ENCODE measurements at regions not wholly inside any gene's neighbourhood (a gene's known extent, or its start where the extent isn't known, plus 50 kb on each side); places are given as distances from the start of the nearest gene placed in this dataset.
"Not testable (repeated sequence)": the region's sequence is repeated elsewhere in the genome, so short reads cannot be mapped to it uniquely, and the experiment has no call there.

DNA sequence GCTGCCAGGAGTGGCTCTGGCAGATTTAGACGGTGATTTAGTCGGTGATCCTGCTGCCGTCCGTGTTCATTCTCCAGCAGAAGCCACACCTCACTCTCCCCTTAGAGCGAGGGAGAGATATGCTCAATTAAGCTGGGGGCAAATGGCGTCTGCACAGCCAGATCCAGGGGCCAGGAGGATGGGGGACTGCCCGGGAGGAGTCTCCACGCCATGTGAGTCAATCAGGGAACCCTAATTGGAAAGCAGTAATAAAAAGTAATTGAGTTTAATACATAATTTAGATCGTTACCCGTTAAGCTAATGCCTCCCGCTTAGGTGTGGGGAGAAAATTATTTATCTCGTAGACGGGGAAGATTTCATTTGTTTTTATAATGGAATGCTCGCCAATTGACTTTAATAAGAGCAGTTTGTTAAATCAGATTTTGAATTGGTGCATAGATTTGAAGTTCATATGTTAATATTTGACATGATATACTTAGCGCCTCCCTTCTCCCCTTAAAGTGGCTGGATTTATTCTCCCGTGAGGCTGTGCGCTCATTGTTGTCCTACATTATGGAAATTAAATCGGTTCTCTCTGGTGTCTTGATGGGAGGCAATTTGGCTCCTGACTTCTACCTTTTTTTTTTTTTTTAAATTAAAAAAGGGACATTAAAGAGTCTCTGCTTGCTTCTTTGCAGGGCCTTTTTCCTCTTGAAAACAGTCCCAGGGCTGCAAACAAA, 104.9 kb upstream of the C14orf180 start:
- no peak for DNase-seq (ENCODE audit: low read depth in 1 of 2, low spot score in 1 of 2)

DNA sequence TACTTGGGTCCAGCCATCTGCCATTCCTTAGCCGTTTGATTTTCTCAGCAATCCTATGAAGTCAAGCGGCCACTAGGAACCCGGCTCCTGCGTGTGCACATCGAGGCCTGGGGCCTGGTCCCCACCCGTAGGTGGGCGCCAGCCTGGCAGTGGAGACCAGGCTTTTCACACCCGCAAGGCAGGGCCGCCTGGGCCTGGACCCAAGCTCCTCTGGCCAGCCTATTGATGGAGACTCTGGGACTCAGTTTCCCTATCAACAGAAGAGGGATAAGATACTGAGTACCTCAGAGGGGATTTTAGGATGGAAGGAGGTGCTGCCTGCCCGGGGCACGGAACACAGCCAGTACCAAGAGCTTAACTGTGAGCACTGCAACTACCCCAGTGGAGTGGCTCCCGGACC, 104.3 kb upstream of the C14orf180 start:
- no peak for DNase-seq (ENCODE audit: low read depth in 1 of 2, low spot score in 1 of 2)

DNA sequence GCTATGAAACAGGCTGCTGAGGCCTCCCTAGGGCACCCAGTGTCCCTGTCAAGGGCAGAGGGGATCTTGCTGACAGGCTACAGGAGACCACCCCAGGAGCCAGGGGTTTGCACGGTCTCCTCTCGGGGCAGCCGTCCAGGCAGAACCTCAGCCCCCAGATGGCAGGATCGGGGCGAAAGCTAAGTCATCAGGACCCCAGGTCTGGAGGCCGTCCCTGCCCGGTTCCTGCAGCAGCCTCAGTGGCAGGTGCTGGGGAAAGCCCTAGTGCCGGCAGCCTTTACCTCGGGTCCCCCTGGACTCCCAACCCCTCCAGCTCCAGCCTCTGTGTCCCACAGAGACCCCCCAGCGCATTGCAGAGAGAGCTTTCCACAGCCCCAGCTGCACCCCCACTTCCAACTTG, 103.8 kb upstream of the C14orf180 start:
- DNase-seq (ENCODE audit: low read depth in 1 of 2, low spot score in 1 of 2) = no peak

DNA sequence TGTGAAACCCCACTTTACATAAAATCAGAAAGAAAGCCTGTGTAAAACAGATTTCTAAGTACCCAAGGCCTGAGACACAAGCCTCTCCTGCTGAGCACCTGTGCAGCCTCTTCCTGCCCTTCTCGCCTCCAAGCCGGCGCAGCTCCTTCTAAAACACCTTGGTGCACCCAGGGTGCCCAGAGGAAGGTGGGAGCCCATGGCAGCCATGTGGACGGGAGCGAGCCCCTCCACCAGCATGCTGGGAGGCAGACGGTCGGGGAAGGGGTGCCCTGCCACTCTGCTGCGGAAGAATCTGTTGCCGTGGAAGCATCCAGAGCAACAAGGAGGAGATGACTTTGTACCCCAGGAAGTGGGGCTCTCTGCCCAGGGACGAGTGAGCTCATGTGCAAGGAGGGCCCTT, 103.1 kb upstream of the C14orf180 start:
- DNase-seq (ENCODE audit: low read depth in 1 of 2, low spot score in 1 of 2) = no peak

DNA sequence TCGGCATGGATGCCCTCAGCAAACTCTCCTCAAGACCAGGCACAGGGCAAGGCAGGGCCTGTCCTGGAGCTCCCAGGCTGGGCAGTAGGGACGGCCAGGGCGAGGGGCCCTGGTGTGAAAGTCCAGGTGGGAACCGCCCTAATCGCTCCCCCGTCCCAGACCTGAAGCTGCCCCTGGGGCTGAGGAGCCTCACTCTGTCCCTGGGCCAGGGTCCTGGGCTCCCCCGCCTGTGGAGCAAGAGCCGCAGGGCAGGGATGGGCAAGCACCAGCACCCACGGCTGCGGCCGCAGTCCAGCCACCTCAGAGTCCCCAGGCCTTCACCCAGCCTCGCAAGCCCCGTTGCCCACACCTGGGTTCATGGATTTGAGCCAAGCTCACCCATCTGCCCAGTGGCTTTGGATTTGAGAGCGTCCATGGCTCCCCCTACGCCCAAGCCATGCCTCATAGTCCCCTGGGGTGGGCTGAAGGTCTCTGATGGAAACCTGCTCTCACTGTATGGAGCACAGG, 102.4 kb upstream of the C14orf180 start:
- no peak for DNase-seq (ENCODE audit: low read depth in 1 of 2, low spot score in 1 of 2)

DNA sequence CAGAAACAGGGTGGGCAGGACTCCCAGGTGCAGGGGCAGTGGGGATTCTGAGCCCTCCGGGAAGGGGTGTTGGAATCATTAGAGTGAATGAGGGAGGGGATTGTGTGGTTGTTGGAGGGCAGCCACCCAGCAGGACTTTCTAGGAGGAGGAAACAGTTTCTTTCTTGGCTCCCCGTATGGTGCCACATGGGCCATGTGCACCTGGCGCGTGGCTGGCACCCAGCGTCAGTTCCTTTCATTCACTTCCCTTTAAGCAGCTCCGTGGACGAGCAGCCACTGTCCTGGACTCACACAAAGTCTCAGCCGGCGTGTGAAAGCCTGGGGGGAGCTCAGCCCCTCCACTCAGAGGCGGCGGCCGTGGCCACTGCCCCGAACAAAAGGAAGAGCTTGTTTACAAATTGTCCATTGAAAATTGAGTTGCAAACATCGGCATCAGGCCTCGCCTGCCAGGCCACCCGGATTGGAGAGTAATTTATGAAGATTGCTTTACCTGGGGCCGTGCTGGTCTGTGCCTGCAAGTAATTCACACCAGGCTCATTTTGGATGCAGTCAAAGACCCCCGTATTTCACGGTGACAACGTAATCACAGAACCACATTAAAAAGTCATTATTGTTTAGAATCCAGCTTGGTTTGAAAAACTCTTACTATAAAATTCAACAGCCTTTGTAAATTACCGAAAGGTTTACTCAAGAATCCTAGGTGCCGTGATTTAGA, 101.7 kb upstream of the C14orf180 start:
- no peak for DNase-seq (ENCODE audit: low read depth in 1 of 2, low spot score in 1 of 2)

DNA sequence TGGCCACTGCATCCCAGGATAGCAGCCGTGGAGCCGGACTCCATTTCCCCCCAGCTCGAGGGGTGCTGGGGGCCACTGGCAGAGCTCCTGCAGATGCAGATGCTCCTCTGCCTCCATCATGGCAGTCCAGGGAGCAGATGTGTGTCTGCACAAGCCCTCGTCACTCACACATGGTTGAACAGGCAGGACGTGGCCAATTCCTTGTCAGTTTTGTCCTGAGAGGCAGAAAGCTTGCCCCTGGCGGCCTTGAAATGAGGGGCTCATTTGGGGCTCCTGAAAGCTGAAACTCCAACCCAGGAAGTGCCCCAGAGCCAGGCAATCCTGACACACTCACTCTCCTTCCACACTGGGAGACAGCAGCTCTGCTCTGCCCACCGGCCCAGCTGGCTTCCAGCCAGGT, 100.9 kb upstream of the C14orf180 start:
- no peak for DNase-seq (ENCODE audit: low read depth in 1 of 2, low spot score in 1 of 2)

DNA sequence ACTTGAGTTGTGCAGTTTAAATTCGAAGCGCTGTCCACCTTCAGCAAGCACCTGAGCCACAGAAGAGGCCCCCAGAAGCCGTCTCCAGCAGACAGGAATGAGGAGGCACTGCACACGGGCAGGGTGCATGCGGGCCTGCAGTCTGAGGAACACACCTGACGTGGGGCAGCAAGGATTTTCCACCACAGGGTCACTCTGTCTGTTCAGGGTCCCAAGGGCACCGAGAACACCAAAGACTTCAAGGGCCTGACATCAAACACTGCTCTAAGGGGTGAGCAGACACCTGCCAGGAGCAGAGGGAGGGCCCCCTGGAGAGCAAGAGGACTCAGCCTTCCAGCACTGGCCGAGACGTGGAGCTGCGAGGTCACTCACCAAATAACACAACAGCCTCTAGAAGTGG, 99.7 kb upstream of the C14orf180 start:
- no peak for DNase-seq (ENCODE audit: low read depth in 1 of 2, low spot score in 1 of 2)

DNA sequence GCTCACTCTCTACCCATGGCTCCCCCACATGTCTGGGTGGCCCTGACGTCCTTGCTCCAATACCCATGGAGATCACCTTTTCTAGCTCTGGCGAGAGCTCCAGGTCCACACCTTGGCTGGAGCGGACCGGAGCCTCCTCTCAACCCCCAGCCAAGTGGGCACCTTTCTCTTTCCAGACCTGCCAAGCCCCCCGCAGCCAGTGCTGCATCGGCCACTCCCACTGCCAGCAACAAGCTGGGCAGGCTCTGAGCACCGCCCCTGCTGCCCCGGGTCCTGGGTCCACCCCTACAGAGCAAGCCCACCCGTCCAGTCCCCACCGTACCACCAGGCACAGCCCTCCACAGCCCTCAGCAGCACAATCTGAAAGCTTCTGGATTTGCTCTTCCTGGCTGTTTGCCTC, 98.2 kb upstream of the C14orf180 start:
- no peak for DNase-seq (ENCODE audit: low read depth in 1 of 2, low spot score in 1 of 2)

DNA sequence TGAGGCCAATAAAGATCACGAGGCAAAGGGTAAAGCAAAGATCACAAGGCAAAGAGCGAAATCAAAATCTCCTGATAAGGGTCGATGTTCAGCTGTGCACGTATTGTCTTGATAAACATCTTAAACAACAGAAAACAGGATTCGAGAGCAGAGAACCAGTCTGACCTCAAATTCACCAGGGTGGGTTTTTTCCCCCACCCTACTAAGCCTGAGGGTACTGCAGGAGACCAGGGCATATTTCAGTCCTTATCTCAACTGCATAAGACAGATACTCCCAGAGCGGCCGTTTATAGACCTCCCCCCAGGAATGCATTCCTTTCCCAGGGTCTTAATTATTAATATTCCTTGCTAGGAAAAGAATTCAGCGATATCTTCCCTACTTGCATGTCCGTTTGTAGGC, 97.5 kb upstream of the C14orf180 start:
- DNase-seq (ENCODE audit: low read depth in 1 of 2, low spot score in 1 of 2) = not testable (repeated sequence)

DNA sequence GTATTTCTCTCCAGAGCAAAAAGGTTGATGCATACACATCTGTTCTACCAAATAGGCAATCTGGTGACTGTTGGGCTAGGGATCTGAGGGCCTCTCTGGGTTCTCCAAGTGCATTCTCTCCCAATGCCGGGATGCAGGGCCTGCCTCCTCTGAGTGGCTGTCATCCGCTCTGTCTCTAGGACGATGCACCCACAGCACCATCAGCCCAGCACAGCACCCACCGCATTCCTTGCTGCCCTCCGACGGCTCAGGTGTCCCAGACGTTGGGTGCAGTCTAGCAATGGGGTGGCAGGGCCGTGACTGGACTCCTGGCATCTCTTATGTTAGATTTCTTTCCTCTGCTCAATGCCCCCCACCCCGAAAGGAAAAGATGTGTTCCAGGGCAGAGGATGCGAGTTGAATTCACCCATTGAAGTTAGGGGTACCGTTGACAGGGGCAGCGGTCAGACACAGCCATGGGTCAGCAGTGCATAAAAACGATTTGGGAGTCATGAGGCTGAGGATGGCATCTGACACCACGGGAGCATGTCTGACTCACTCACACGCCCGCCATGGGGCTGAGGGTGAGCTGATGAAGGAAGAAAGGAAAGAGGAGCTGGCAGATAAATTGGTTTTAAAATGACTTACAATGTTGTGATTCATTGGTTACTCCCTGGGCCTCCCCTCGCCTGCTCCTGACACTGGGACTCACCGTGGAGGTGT, 93.2 kb upstream of the C14orf180 start:
- no peak for DNase-seq (ENCODE audit: low read depth in 1 of 2, low spot score in 1 of 2)

DNA sequence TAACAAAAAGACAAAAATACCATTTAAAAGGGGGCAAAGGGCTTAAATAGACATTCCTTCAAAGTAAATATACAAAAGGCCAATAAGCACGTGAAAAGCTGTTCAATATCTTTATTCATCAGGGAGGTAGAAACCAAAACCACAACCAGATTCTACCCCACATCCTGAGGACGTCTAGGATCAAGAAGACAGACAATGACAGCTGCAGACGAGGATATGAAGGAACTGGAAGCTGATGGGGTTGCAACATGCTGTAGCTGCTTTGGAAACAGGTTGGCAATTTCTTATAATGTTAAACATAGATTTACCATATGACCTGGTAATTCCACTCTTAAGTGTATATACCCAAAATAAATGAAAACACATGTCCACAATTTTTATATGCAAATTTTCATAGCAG, 85.1 kb upstream of the C14orf180 start:
- DNase-seq (ENCODE audit: low read depth in 1 of 2, low spot score in 1 of 2) = no peak

DNA sequence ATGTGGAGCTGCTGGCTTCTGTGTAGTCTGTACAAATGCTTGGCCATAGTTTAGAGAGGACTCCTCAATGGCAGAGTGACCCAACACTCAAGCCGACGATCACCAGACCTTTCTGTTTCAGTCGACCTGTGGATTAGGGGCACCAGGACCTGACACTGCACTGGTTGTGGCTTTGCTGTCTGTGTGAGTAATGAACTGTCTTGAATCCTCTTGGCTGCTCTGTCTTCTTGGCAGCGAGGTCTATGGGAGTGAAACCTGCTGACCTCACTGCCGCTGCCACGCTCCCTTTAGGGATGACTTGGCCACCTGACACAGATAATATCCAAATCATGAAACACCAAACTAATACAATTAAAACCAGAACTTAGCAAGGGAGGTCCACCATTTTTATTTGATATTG, 83.5 kb upstream of the C14orf180 start:
- DNase-seq (ENCODE audit: low read depth in 1 of 2, low spot score in 1 of 2) = no peak

DNA sequence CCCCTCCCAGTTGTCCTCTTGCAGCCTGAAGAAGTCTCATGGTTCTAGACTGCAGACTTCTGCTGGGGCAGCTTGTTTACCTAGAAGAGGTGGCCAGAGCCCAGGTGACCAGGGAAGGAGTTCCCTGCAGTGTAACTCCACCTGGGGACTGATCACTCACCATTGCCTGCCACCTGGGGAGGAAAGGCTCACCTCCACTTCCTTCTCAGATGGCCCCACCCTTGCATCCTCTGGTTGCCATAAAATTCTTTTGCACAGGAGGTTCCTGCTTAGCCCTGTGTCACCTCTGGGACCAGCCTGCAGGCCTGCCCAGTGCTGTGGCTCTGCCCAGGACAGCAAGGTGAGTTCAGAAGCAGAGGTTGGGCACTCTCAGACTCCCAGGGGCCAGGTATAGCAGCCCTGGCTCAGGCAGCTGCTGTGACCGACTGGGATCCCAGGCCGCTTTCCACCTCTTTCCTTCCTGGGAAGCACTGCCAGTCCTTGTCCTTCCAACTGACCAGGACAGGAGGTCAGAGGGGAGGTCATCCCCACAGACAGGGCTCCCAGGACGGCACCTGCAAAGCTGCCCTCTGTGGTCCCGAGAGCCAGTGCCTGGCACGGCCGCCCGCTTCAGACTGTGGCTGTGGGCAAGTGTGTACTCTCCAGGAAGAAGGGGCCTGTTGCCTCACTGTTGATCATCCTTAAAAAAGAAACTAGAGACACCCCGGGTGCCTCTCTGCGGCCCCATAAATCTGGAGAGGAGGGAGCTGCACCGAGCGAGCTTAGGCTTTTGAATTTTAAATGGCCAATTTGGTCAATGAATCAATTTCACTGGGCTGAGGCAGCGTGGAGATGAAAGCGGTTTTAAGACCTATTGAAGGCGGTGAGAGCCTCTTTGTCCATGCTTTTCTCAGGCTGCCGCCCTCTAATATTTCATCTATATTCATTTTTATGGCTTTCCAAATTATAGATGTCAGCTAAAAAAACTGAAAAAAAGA, 79.5 kb upstream of the C14orf180 start:
- DNase-seq (ENCODE audit: low read depth in 1 of 2, low spot score in 1 of 2) = no peak

DNA sequence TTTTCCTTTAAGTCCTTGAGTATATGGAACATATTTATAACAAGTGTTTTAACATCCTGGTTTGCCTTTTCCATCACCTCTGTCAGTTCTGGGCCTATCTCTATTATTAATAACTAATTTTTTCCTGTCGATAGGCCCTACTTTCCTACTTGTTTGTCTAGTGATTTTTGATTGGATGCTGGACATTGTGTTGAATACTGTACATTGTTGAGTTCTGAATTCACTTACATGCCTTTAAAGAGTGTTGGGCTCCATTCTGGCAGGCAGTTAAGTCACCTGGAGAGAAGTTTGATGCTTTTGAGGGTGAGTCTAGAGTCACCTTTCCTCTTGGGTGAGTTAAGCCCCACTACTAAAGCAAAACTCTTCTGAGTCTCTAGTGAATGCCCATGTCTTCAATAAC, 77.5 kb upstream of the C14orf180 start:
- no peak for DNase-seq (ENCODE audit: low read depth in 1 of 2, low spot score in 1 of 2)

DNA sequence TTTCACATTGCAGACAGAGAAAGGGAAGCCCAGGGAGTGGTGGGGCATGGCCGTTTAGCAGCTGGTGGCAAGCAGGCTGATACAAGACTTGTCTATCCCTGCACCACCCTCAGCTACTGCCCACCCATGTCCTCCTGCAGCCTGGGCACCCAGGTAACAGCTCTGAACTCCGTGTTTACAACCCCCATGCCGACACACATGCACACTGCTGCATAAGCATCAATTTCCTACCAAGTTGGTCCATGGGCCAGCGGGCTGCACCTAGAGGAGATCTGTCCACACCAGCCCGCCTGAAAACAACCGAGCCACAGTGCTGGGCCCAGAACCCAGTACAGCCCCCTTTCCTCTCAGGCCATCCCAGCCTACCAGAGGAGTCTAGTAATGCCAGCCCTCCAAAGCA, 75.9 kb upstream of the C14orf180 start:
- no peak for DNase-seq (ENCODE audit: low read depth in 1 of 2, low spot score in 1 of 2)

DNA sequence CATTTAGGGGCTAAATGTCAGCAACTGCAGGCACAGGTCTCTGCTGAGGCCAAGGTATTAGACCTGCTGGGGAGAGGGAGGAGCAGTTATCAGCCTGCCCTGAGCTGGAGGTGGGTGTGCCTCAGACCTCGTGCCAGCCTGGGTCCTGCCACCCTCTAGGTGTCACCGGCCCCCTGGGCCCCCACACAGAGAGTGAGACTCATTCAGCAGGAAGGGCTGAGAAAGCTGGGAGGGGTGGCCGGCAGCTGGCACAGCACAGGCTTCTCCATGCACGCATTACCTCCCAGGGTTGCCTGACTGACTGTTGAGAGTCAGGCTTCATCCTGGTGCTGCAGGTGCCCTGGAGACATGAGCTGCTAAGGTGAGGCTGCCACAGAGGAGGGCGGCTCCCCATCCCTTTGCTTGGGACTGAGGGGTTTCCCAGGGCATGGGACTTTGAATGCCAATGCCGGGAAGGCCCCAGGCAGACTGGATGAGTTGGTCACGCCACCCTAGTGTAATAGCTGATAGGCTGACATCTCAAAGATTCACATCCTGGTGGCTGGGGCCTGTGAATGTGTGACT, 75.3 kb upstream of the C14orf180 start:
- no peak for DNase-seq (ENCODE audit: low read depth in 1 of 2, low spot score in 1 of 2)

DNA sequence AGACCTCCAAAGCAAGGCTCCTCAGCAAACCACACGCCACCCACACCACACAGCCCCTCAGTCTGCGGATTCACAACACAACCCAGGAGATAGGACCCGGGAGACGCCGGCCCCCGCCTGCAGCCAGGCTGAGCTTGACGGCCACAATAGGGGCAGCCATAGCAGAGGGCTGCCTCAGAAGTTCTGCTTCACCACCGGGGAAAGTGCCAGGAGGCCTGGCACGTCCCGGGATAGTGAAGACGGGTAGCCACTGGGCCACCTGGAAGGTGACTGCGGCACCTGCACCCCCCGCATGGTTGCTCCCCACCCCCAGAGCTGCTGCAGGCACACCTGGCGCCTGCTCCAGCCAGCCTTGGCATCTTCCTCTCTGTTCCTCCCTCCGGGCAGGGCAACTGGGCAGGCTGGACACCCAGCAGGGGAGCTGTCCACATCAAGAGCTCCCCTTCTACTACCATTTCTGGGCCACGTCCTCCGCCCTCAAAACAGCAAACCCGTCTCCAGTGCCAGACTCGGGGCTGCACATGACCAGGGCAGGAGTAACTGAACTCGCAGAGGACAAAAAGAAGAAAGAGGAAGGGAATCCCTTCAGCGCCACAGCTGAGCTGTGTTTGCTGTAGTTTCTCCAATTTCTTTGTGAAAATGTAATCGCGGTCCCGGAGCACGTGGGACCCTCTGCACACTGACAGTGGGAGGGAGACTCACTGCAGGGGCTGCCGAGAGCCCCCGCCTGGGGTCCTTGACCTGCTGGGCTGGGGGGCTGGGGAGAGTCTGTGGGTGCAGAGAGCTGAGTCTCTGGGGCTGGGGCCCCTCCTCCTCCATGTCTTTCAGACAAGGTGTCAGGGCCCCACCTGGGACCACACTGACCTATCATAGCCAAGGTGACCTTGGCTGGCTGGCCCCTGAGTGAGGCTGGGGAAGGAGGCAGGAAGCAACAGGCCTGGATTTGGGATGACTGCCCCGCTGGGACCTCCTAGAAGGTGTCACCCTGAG, 74.2 kb upstream of the C14orf180 start:
- no peak for DNase-seq (ENCODE audit: low read depth in 1 of 2, low spot score in 1 of 2)

DNA sequence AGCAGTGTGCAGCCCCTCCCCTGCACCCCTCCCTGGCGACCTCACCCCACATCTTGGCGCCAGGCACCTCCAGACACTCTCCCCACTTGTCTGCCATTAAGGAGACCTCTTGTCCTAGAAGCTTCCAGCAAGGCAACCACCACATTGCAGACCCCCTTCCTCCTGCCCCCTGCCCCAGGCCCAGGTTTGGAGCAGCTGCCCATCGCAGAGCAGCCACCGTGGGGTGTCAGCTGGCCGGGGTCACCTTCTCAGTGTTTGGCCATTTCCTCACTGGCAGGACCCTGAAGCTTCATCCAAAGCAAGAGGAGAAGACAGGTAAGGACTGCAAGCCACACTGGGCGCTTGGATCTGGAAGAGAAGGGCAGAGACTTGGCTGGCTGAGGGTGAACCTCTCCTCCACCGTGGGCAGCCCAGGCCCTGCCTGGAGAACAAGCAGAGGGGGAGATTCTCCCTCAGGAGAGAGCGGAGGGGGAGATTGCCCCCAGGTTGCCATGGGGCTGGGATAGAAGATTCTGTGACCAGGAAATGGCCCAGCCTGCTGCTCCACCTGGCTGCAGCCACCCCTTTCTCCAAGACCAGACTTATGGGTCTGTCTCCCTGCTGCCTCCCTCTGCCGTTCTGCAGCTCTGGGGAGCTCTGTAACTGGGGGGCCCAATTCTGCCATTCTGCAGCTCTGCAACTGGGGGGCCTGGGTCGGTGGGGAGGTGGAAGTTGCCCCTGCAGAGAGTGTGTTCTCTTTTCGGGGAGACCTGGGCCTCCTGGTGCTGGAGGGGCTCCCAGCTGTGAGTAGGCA, 72.9 kb upstream of the C14orf180 start:
- no peak for DNase-seq (ENCODE audit: low read depth in 1 of 2, low spot score in 1 of 2)
